ENCODE measurements at regions not wholly inside any gene's neighbourhood (a gene's known extent, or its start where the extent isn't known, plus 50 kb on each side); places are given as distances from the start of the nearest gene placed in this dataset.

DNA sequence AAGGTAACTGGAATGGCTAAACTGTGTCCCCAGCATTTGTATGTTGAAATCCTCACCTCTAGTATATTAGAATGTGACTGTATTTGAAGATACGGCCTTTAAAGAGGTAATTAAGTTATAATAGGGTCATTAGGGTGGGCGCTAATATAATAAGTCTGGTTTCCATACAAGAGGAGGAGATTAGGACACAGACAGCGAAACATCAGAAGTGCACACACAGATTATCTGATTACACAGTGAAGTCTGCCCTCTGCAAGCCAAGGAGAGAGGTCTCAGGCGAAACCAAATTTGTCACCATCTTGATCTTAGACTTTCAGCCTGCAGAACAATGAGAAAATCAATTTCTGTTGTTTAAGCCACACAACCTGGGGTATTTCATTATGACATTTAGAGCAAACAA, 2233.1 kb downstream of the MRPL39 start:
- Histone ChIP-seq H3K4me1 (ENCODE audit: control insufficient read depth in 2 of 2, insufficient read depth in 2 of 2, low read length in 2 of 2) (no peaks in the 10 kb centered on the region), H3K36me3 (ENCODE audit: control insufficient read depth in 2 of 2, insufficient read depth in 2 of 2, low read length in 1 of 2) (no peaks in the 10 kb centered on the region), H3K9me3 (ENCODE audit: control insufficient read depth in 2 of 2, insufficient read depth in 1 of 2, low read length in 1 of 2) (peaks cover 0 to 3% of the 10 kb centered on the region in 2 donors), H3K27ac (ENCODE audit: low read depth in 1 of 2, low read length in 1 of 2) (no peak overlapping the region), H3K27me3 (ENCODE audit: control insufficient read depth in 2 of 2, insufficient read depth in 1 of 2, low read length in 1 of 2) (no peaks in the 10 kb centered on the region), H3K4me3 (ENCODE audit: low read length in 2 of 2) (no peak overlapping the region)
- WGBS, result 91% methylated on average over 4 of the region's 4 CpGs
- no peak for DNase-seq (ENCODE audit: low read depth in 6 of 9, low spot score in 9 of 9)

DNA sequence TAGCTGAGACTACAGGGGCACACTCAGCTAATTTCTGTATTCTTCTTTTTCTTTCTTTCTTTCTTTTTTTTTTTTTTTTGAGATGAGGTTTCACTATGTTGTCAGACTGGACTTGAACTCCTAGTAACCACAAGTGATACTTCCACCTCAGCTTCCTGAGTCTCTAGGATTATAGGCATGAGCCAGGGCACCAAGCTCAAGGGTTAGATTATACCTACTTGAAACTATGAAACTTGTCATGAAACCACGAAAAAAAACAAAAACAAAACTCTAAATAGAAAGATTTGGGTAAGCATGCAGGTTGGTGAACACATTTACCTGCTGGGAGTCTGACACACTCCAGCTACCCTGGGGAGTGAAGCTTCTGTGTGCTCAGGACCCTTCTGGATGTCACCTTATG, 2250.4 kb downstream of the MRPL39 start:
- no peak for DNase-seq (ENCODE audit: low read depth in 6 of 9, low spot score in 9 of 9)
- Histone ChIP-seq H3K9me3 (ENCODE audit: control insufficient read depth in 2 of 2, insufficient read depth in 1 of 2, low read length in 1 of 2) (peaks cover 0 to 7% of the 10 kb centered on the region in 2 donors), H3K4me1 (ENCODE audit: control insufficient read depth in 2 of 2, insufficient read depth in 2 of 2, low read length in 2 of 2) (no peaks in the 10 kb centered on the region), H3K4me3 (ENCODE audit: low read length in 2 of 2) (no peak overlapping the region), H3K27me3 (ENCODE audit: control insufficient read depth in 2 of 2, insufficient read depth in 1 of 2, low read length in 1 of 2) (no peaks in the 10 kb centered on the region), H3K27ac (ENCODE audit: low read depth in 1 of 2, low read length in 1 of 2) (no peak overlapping the region), H3K36me3 (ENCODE audit: control insufficient read depth in 2 of 2, insufficient read depth in 2 of 2, low read length in 1 of 2) (no peaks in the 10 kb centered on the region)
- 87% methylated on average over 1 of the region's 1 CpG for WGBS

DNA sequence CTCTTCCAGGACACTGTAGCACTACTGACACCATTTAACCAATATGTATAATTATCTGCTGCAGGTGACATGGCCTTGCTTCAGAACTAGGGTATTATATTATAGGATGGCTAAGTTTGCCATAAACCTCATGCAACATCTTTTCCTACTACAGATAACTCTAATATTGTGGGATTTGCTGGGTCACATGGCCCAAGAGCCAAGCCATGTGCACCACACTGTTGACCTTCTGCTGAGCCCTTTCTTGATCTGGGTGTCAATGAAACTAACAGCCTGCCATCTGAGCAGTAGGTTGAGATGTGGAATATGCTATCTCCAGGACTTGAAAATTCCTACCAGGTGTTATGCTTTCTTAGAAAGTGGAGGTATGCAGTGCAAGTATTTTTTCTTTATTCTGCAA, 2291.1 kb downstream of the MRPL39 start:
- H3K4me1 ChIP-seq (ENCODE audit: control insufficient read depth in 2 of 2, insufficient read depth in 2 of 2, low read length in 2 of 2), result no peaks in the 10 kb centered on the region
- H3K4me3 ChIP-seq (ENCODE audit: low read length in 2 of 2), result no peak overlapping the region
- no peak for DNase-seq (ENCODE audit: low read depth in 6 of 9, low spot score in 9 of 9)
- no peaks in the 10 kb centered on the region for H3K27me3 ChIP-seq (ENCODE audit: control insufficient read depth in 2 of 2, insufficient read depth in 1 of 2, low read length in 1 of 2)
- no peaks in the 10 kb centered on the region for H3K9me3 ChIP-seq (ENCODE audit: control insufficient read depth in 2 of 2, insufficient read depth in 1 of 2, low read length in 1 of 2)
- no peak overlapping the region for H3K27ac ChIP-seq (ENCODE audit: low read depth in 1 of 2, low read length in 1 of 2)
- H3K36me3 ChIP-seq (ENCODE audit: control insufficient read depth in 2 of 2, insufficient read depth in 2 of 2, low read length in 1 of 2), result no peaks in the 10 kb centered on the region

DNA sequence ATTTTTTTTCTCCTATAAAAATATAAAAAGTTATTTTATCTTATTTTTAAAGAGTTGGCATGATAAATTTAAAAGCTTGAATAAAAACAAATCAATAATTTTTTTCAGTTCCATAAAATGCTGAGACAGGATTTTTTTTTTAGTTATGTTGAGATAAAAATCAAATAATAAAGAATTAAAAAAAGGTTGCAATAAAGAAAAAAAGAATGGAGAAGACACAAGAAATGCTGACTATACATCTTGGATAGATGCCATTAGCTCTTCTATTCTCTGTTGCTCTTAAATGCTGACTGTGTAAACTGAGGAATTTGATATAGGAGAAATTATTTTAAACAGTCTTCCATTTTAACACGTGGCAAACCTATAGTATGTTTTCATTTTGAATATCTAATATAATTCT, 2298.5 kb downstream of the MRPL39 start:
- Histone ChIP-seq H3K27ac (ENCODE audit: low read depth in 1 of 2, low read length in 1 of 2) (no peak overlapping the region), H3K36me3 (ENCODE audit: control insufficient read depth in 2 of 2, insufficient read depth in 2 of 2, low read length in 1 of 2) (no peaks in the 10 kb centered on the region), H3K9me3 (ENCODE audit: control insufficient read depth in 2 of 2, insufficient read depth in 1 of 2, low read length in 1 of 2) (no peaks in the 10 kb centered on the region), H3K4me1 (ENCODE audit: control insufficient read depth in 2 of 2, insufficient read depth in 2 of 2, low read length in 2 of 2) (no peaks in the 10 kb centered on the region), H3K27me3 (ENCODE audit: control insufficient read depth in 2 of 2, insufficient read depth in 1 of 2, low read length in 1 of 2) (no peaks in the 10 kb centered on the region), H3K4me3 (ENCODE audit: low read length in 2 of 2) (no peak overlapping the region)
- 58% methylated on average over 1 of the region's 1 CpG for WGBS
- no peak for DNase-seq (ENCODE audit: low read depth in 6 of 9, low spot score in 9 of 9)

DNA sequence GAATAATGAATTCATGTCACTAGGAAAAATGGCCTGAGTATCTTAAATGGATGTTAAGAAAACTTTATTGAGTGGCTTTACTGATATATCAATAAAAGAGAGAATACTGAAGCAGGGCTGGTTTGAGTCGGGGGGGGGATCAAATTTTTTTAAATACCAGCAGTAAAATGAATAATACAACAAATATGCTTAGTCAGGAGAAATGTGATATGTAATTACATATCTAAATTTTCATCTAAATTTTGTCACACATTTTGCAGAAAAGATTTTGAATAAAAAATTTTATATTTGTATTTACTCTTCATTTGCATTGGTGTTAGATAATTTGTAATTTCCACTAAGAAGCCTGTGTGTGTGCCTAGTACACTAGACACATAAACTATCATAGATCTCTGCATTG, 2300.2 kb downstream of the MRPL39 start:
- Histone ChIP-seq H3K27ac (ENCODE audit: low read depth in 1 of 2, low read length in 1 of 2) (no peak overlapping the region), H3K36me3 (ENCODE audit: control insufficient read depth in 2 of 2, insufficient read depth in 2 of 2, low read length in 1 of 2) (no peaks in the 10 kb centered on the region), H3K4me1 (ENCODE audit: control insufficient read depth in 2 of 2, insufficient read depth in 2 of 2, low read length in 2 of 2) (no peaks in the 10 kb centered on the region), H3K4me3 (ENCODE audit: low read length in 2 of 2) (no peak overlapping the region), H3K27me3 (ENCODE audit: control insufficient read depth in 2 of 2, insufficient read depth in 1 of 2, low read length in 1 of 2) (no peaks in the 10 kb centered on the region), H3K9me3 (ENCODE audit: control insufficient read depth in 2 of 2, insufficient read depth in 1 of 2, low read length in 1 of 2) (no peaks in the 10 kb centered on the region)
- WGBS, result 67% methylated on average over 1 of the region's 1 CpG
- no peak for DNase-seq (ENCODE audit: low read depth in 6 of 9, low spot score in 9 of 9)

DNA sequence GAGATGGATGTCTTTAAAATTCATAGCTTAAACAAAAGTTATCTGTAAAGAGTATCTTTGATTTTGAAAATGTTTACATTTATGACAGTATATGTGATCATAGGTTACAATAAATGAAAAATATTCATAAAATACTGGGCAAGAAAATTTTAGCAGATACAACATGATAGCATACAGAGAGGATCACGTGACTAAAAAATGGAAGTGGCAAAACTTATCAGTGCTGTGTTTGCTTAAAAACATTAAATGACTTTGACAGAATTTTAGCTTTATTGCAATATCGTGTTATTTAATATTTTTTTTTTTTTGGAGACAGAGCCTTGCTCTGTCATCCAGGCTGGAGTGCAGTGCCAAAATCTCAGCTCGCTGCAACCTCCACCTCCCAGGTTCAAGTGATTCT, 2294.1 kb downstream of the NCAM2 start:
- no peaks in the 10 kb centered on the region for H3K36me3 ChIP-seq (ENCODE audit: control insufficient read depth in 2 of 2, insufficient read depth in 2 of 2, low read length in 1 of 2)
- WGBS, result 92% methylated on average over 3 of the region's 3 CpGs
- H3K27me3 ChIP-seq (ENCODE audit: control insufficient read depth in 2 of 2, insufficient read depth in 1 of 2, low read length in 1 of 2), result no peaks in the 10 kb centered on the region
- no peak for DNase-seq (ENCODE audit: low read depth in 6 of 9, low spot score in 9 of 9)
- peaks cover 0 to 3% of the 10 kb centered on the region in 2 donors for H3K9me3 ChIP-seq (ENCODE audit: control insufficient read depth in 2 of 2, insufficient read depth in 1 of 2, low read length in 1 of 2)
- no peak overlapping the region for H3K27ac ChIP-seq (ENCODE audit: low read depth in 1 of 2, low read length in 1 of 2)
- H3K4me1 ChIP-seq (ENCODE audit: control insufficient read depth in 2 of 2, insufficient read depth in 2 of 2, low read length in 2 of 2), result no peaks in the 10 kb centered on the region
- H3K4me3 ChIP-seq (ENCODE audit: low read length in 2 of 2), result no peak overlapping the region

DNA sequence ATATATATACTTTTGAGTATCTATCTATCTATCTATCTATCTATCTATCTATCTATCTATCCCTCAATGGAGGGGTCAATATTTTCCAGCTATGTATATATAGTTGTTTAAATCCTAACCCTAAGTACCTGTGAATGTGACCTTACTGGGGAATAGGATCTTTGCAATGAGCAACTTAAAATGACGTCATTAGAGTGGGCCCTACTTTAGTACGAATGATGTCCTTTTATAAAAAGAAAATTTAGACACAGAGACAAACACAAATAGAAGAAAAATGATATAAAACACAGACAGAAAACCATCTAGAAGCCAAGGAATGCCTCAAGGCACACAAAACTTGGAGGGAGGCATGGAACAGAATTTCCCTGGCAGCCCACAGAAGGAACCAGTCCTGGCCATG, 2283.7 kb downstream of the NCAM2 start:
- 95% methylated on average over 2 of the region's 2 CpGs for WGBS
- Histone ChIP-seq H3K36me3 (ENCODE audit: control insufficient read depth in 2 of 2, insufficient read depth in 2 of 2, low read length in 1 of 2) (no peaks in the 10 kb centered on the region), H3K4me3 (ENCODE audit: low read length in 2 of 2) (no peak overlapping the region), H3K27ac (ENCODE audit: low read depth in 1 of 2, low read length in 1 of 2) (no peak overlapping the region), H3K9me3 (ENCODE audit: control insufficient read depth in 2 of 2, insufficient read depth in 1 of 2, low read length in 1 of 2) (no peaks in the 10 kb centered on the region), H3K27me3 (ENCODE audit: control insufficient read depth in 2 of 2, insufficient read depth in 1 of 2, low read length in 1 of 2) (no peaks in the 10 kb centered on the region), H3K4me1 (ENCODE audit: control insufficient read depth in 2 of 2, insufficient read depth in 2 of 2, low read length in 2 of 2) (no peaks in the 10 kb centered on the region)
- DNase-seq (ENCODE audit: low read depth in 6 of 9, low spot score in 9 of 9), result no peak

DNA sequence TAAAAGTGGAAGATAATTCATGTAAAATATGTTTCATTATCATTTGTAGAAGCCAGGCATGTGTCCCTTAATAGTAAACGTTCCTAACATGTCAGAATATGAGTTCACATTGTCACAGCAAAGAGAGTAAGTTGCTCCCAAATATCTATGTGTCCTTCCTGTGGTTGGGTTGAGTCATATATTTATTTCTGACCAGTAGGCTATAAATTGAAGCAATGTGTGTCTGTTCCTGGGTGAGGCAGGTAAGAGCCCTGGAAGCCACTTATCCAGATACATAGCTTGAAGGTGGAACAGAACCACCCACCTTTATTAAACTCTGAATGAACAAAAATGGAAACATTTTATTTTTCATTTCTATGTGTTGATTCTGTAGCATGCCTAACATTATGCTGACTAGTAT, 2251.6 kb downstream of the NCAM2 start:
- Histone ChIP-seq H3K27ac (ENCODE audit: low read depth in 1 of 2, low read length in 1 of 2) (no peak overlapping the region), H3K4me3 (ENCODE audit: low read length in 2 of 2) (no peak overlapping the region), H3K36me3 (ENCODE audit: control insufficient read depth in 2 of 2, insufficient read depth in 2 of 2, low read length in 1 of 2) (no peaks in the 10 kb centered on the region), H3K4me1 (ENCODE audit: control insufficient read depth in 2 of 2, insufficient read depth in 2 of 2, low read length in 2 of 2) (no peaks in the 10 kb centered on the region), H3K27me3 (ENCODE audit: control insufficient read depth in 2 of 2, insufficient read depth in 1 of 2, low read length in 1 of 2) (no peaks in the 10 kb centered on the region), H3K9me3 (ENCODE audit: control insufficient read depth in 2 of 2, insufficient read depth in 1 of 2, low read length in 1 of 2) (no peaks in the 10 kb centered on the region)
- 70% methylated on average over 1 of the region's 1 CpG for WGBS
- no peak for DNase-seq (ENCODE audit: low read depth in 6 of 9, low spot score in 9 of 9)

DNA sequence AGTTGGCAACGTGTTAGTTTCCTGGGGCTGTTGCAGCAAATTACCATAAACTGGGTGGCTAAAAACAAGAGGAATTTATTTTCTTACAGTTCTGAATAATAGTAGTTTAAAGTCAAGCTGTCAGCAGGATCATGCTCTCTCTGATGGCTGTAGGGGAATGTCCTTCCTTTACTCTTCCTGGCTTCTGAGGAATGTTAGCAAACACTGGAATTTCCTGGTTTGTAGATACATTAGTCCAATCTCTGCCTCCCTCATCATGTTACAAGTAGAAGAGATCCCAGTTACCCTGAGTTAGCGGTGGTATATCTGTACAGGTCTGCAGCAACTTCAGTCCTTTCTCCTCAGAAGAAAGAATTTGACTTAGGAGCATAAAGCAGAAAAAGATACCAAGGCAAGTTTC, 2249.1 kb downstream of the NCAM2 start:
- 72% methylated on average over 2 of the region's 2 CpGs for WGBS
- H3K9me3 ChIP-seq (ENCODE audit: control insufficient read depth in 2 of 2, insufficient read depth in 1 of 2, low read length in 1 of 2), result no peaks in the 10 kb centered on the region
- no peaks in the 10 kb centered on the region for H3K4me1 ChIP-seq (ENCODE audit: control insufficient read depth in 2 of 2, insufficient read depth in 2 of 2, low read length in 2 of 2)
- no peaks in the 10 kb centered on the region for H3K27me3 ChIP-seq (ENCODE audit: control insufficient read depth in 2 of 2, insufficient read depth in 1 of 2, low read length in 1 of 2)
- DNase-seq (ENCODE audit: low read depth in 6 of 9, low spot score in 9 of 9), result no peak
- no peak overlapping the region for H3K27ac ChIP-seq (ENCODE audit: low read depth in 1 of 2, low read length in 1 of 2)
- no peak overlapping the region for H3K4me3 ChIP-seq (ENCODE audit: low read length in 2 of 2)
- no peaks in the 10 kb centered on the region for H3K36me3 ChIP-seq (ENCODE audit: control insufficient read depth in 2 of 2, insufficient read depth in 2 of 2, low read length in 1 of 2)

DNA sequence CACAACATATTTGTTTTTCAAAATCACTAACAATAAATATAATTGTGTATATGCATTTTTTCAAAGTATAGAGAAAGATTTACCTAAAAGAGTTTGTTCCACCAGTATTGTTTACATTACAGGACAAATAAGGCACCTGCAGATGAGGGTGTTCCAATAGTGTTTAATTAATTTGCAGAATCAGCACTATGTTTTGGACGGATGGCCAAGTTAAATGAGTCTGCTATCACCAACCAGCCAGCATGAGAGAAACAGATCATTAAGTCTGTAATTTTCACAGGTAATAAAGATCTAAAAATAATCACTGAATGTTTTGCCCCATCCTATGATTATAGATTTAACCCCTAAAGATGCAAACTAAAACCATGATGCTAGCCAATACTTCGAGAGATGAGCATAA, 2247.0 kb downstream of the NCAM2 start:
- Histone ChIP-seq H3K27me3 (ENCODE audit: control insufficient read depth in 2 of 2, insufficient read depth in 1 of 2, low read length in 1 of 2) (no peaks in the 10 kb centered on the region), H3K9me3 (ENCODE audit: control insufficient read depth in 2 of 2, insufficient read depth in 1 of 2, low read length in 1 of 2) (no peaks in the 10 kb centered on the region), H3K4me1 (ENCODE audit: control insufficient read depth in 2 of 2, insufficient read depth in 2 of 2, low read length in 2 of 2) (no peaks in the 10 kb centered on the region), H3K4me3 (ENCODE audit: low read length in 2 of 2) (no peak overlapping the region), H3K27ac (ENCODE audit: low read depth in 1 of 2, low read length in 1 of 2) (no peak overlapping the region), H3K36me3 (ENCODE audit: control insufficient read depth in 2 of 2, insufficient read depth in 2 of 2, low read length in 1 of 2) (no peaks in the 10 kb centered on the region)
- WGBS, result 80% methylated on average over 2 of the region's 2 CpGs
- no peak for DNase-seq (ENCODE audit: low read depth in 6 of 9, low spot score in 9 of 9)
